ACC112 (cell line): ENCODE measurements at regions not wholly inside any gene's neighbourhood (a gene's known extent, or its start where the extent isn't known, plus 50 kb on each side); places are given as distances from the start of the nearest gene placed in this dataset.
"Not testable (repeated sequence)": the region's sequence is repeated elsewhere in the genome, so short reads cannot be mapped to it uniquely, and the experiment has no call there.

Source experiments
- H2AFZ ChIP-seq: fragments of 200-600 bp; sonication (generic); one replicate; pipeline ENCODE4 v1.6.0; 2017; ENCODE audit warnings: antibody characterized with exemption, low read length; ENCODE audit not compliant: unreplicated experiment
- H3K27ac ChIP-seq: fragments of 200-600 bp; sonication (generic); 2 replicates; pipeline ENCODE4 v1.5.1; 2014; ENCODE audit warnings: low read depth, mild to moderate bottlenecking, antibody characterized with exemption, low read length, moderate library complexity
- H3K27me3 ChIP-seq: fragments of 200-600 bp; sonication (generic); 2 replicates; pipeline ENCODE4 v1.6.1; 2014; ENCODE audit warnings: mild to moderate bottlenecking, antibody characterized with exemption, low read length, moderate library complexity, mixed read lengths; ENCODE audit not compliant: insufficient read depth
- H3K36me3 ChIP-seq: fragments of 200-600 bp; sonication (generic); 2 replicates; pipeline ENCODE4 v1.6.1; 2016; ENCODE audit warnings: mild to moderate bottlenecking, antibody characterized with exemption, low read length, moderate library complexity, mixed read lengths; ENCODE audit not compliant: insufficient read depth
- H3K4me1 ChIP-seq: fragments of 200-600 bp; sonication (generic); one replicate; pipeline ENCODE4 v1.6.1; 2016; ENCODE audit warnings: low read length, mixed read lengths; ENCODE audit not compliant: insufficient read depth, unreplicated experiment, control insufficient read depth
- H3K4me3 ChIP-seq: fragments of 200-600 bp; sonication (generic); 2 replicates; pipeline ENCODE4 v1.5.1; 2014; ENCODE audit warnings: mild to moderate bottlenecking, low read depth, low read length
- H3K79me2 ChIP-seq: fragments of 200-600 bp; sonication (generic); one replicate; pipeline ENCODE4 v1.6.0; 2016; ENCODE audit warnings: low read length; ENCODE audit not compliant: control insufficient read depth, unreplicated experiment, insufficient read depth

DNA sequence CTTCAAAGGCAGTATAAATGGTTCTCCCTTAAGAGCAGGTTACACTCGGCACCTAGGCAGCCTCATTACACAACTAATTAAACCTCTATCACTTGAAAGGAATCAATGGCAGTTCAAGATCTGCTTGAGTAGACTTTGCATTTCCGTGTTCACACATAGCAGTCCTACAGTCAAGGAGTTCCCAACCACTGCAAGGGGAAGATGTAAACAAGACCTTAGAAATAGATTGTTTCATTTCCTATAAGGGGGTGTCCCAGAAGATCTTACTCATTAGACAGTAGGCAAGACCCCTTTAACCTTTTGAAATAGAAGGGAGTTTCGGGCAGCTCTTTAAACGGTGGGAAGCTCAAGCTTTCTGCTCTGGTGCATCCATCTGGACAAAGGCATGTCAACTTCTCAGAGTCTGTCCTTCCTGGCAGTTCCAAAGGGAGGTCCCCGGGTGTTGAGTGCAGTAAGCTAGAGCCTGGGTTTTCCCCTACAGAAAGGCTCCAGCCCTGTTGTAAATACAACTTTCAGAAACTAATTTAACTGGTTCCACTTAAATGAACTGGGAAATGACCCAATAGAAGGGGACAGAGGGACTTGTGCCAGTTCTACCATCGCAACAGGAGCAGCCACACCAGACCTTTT is 150.8 kb downstream of the RBMX2 start:
- Histone ChIP-seq H3K4me1 (no peaks in the 10 kb centered on the region), H3K27ac (no peak overlapping the region), H3K4me3 (no peak overlapping the region), H3K27me3 (peaks cover 43% of the 10 kb centered on the region), H3K79me2 (no peaks in the 10 kb centered on the region), H3K36me3 (no peaks in the 10 kb centered on the region), H2AFZ (no peak overlapping the region)

DNA sequence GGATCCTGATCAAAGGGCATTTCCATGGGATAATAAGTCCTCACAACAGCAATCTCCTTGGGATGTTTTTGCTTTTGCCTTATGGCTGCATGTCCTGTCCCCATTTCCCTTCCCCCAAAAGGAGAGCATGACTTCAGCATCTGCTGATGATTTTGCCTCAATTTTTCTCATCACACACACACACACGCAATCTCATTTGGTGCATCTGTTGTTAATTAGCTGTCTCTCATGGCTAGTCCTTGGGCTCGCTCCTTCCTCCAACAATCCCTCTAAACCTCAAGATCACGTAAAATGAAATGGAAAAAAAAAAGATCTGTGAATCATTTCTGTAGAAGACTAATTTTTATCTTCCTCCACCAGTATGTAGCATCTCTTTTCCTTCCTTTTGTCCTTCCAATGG is 153.6 kb downstream of the RBMX2 start:
- Histone ChIP-seq H3K4me3 (no peak overlapping the region), H3K79me2 (no peaks in the 10 kb centered on the region), H3K4me1 (no peaks in the 10 kb centered on the region), H2AFZ (no peak overlapping the region), H3K36me3 (no peaks in the 10 kb centered on the region), H3K27me3 (peaks cover 35% of the 10 kb centered on the region), H3K27ac (no peak overlapping the region)

GRCh38 chrX:130555757-130556156 is 154.0 kb downstream of the RBMX2 start:
- Histone ChIP-seq H3K4me3 (no peak overlapping the region), H3K27ac (no peak overlapping the region), H3K36me3 (no peaks in the 10 kb centered on the region), H3K4me1 (no peaks in the 10 kb centered on the region), H3K27me3 (peaks cover 32% of the 10 kb centered on the region), H3K79me2 (no peaks in the 10 kb centered on the region), H2AFZ (no peak overlapping the region)

DNA sequence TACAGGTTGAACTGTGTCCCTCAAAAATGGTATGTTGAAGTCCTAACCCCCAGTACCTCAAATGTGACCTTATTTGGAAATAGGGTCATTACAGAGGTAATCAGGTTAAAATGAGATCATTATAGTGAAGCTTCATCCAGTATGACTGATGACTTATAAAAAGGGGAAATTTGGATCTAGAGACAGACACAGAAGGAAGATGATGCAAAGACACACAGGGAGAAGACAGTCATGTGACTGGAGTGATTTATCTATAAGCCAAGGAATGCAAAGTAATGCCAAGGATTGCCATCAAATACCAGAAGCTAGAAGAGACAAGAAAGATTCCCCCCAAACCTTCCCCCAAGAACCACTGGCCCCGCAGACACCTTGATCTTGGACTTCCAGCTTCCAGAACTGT is 155.2 kb downstream of the RBMX2 start:
- Histone ChIP-seq H3K4me3 (no peak overlapping the region), H3K36me3 (no peaks in the 10 kb centered on the region), H3K27ac (no peak overlapping the region), H3K27me3 (peaks cover 25% of the 10 kb centered on the region; the same call in 1 of the 2 replicates), H3K4me1 (no peaks in the 10 kb centered on the region), H2AFZ (no peak overlapping the region), H3K79me2 (no peaks in the 10 kb centered on the region)

DNA sequence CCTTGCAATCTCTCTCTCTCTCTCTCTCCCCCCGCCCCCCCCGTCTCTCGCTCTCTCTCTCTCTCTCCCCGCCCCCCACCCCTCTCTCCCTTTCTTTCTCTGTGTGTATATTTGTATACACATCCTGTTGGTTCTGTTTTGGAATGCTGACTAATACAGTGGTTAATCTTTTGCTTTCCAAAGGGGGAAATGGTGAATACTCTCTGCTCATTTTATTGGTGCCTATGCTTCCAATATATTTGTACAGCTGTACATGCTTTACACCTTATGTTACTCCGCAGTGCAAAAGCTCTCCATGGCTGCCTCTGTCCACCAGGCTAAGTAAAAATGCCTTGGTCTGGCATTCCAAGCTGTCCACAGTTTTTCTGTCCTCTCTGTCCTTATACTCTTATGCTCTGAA is 158.8 kb downstream of the RBMX2 start:
- H3K36me3 ChIP-seq: no peaks in the 10 kb centered on the region
- H3K27ac ChIP-seq: no peak overlapping the region
- no peaks in the 10 kb centered on the region for H3K79me2 ChIP-seq
- no peak overlapping the region for H3K4me3 ChIP-seq
- no peak overlapping the region for H2AFZ ChIP-seq
- H3K27me3 ChIP-seq: peaks cover 8% of the 10 kb centered on the region; the same call in 1 of the 2 replicates
- H3K4me1 ChIP-seq: no peaks in the 10 kb centered on the region

DNA sequence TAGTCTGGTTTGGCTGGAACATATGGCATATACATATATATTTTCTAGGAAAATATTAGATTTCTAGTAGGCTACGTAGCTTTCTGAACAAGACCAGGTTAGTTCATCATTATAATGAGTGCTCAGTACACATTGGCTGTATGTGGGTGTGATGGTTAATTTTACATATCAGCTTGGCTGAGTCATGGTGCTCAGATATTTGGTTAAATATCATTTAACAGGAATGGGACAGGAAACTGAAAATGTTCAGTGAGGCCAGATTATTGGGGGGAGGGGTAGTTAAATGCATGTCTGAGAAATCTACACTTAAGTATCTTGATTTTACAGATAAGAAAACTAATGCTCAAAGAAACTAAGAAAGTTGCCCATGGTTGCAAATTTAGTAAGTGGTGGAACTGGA is 160.1 kb downstream of the RBMX2 start:
- Histone ChIP-seq H3K27me3 (no peaks in the 10 kb centered on the region), H3K36me3 (no peaks in the 10 kb centered on the region), H2AFZ (no peak overlapping the region), H3K4me1 (no peaks in the 10 kb centered on the region), H3K79me2 (no peaks in the 10 kb centered on the region), H3K27ac (no peak overlapping the region), H3K4me3 (no peak overlapping the region)

DNA sequence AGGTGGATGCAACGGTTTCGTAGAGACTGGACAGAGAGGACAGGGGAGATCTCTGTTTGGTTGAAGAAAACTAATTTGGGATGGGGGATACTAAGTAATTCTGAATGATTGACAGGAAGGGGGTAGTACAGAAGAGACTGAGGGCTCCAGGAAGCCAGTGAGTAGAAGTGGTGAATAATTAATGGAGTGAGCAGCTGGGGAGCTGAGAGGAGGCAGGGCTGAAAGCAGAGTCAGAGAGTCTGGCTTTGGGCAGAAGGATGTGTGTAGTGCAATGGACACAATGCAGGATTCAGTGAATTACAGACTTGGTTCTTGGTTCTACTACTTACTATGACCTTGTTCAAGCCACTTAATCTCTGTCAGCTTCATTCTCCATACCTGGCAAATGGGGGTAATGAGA is 161.7 kb downstream of the RBMX2 start:
- Histone ChIP-seq H3K4me3 (no peak overlapping the region), H3K79me2 (no peaks in the 10 kb centered on the region), H3K36me3 (no peaks in the 10 kb centered on the region), H3K27me3 (no peaks in the 10 kb centered on the region), H2AFZ (no peak overlapping the region), H3K4me1 (no peaks in the 10 kb centered on the region), H3K27ac (no peak overlapping the region)

DNA sequence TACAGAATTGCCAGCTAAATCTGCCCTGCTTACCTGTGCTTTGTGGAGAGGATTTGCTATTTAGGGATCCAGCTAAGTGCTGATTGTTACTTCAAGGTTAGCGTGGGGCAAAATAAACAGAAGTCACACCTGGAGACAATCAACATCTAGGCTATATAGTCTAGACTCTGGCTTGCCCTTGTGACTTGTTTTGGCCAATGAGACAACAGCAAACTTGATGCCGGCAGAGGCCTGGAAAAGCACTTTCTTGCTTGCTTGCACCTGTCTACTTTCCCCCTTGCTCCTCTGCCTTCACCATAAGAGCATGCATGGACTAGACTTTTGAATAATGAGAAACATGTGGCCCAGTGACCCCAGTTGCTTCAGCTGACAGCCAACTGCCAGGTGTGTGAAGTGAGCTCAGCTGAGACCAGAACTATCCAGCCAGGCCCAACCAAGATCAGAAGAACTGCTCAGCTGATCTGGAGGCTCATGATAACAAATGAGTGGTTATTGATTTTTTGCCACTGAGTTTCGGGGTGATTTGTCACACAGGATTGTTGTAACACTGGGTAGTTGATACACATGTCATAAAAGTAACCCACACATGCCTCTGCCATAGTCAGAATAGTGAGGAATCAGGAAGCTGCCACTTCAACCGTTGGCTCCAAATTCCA is 164.4 kb downstream of the RBMX2 start:
- no peak overlapping the region for H2AFZ ChIP-seq
- no peaks in the 10 kb centered on the region for H3K36me3 ChIP-seq
- no peak overlapping the region for H3K27ac ChIP-seq
- H3K27me3 ChIP-seq: no peaks in the 10 kb centered on the region
- H3K4me3 ChIP-seq: no peak overlapping the region
- H3K4me1 ChIP-seq: no peaks in the 10 kb centered on the region
- H3K79me2 ChIP-seq: no peaks in the 10 kb centered on the region

GRCh38 chrX:130573030-130573429 is 171.2 kb downstream of the RBMX2 start:
- H2AFZ ChIP-seq, H3K27me3 ChIP-seq: not testable (repeated sequence)

More at GRCh38 chrX:130573030-130573429, 171.2 kb downstream of the RBMX2 start:
- H3K36me3 ChIP-seq, H3K27ac ChIP-seq, H3K4me1 ChIP-seq, H3K79me2 ChIP-seq, H3K4me3 ChIP-seq: not testable (repeated sequence)
